ENCODE measurements at regions not wholly inside any gene's neighbourhood (a gene's known extent, or its start where the extent isn't known, plus 50 kb on each side); places are given as distances from the start of the nearest gene placed in this dataset.

DNA sequence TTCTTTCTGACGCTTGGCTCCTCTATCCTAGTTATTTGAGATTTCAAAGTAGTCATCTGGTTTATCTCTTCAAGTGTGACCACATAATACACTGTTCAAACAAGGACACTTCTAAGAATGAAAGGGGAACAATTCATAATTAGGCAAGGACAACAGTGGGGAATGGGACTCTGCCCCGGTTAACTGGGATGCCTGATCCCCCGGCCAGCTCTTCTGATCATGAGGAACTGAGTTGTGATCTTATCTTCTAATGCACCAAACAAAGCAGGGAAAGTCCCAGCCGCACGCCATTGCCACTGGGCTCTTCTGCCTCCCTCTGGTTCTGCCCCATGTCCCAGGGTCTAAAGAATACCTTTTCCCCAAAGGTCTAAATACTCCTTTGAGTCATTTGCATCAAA lies 158.2 kb upstream of the IRF2BP2 start:
- Mint-ChIP-seq H3K36me3 (ENCODE audit: insufficient read depth in 1 of 3, low read depth in 3 of 3) (no peaks in the 10 kb centered on the region; a peak in 1 of 7 replicates), H3K9me3 (peaks cover 0 to 2% of the 10 kb centered on the region in 2 experiments; a peak in 1 of 5 replicates), H3K4me1 (peaks cover 21 to 31% of the 10 kb centered on the region in 2 experiments), H3K27me3 (ENCODE audit: low read depth) (peaks cover 17% of the 10 kb centered on the region), H3K4me3 (no peak overlapping the region), H3K27ac (no peak overlapping the region)
- WGBS (ENCODE audit: extremely low coverage, insufficient read length, low lambda C conversion rate): no CpG with 5 or more reads among the region's 5 CpGs
- H3K79me2 ChIP-seq (ENCODE audit: insufficient read depth, low read length): no peaks in the 10 kb centered on the region
- no peak overlapping the region for H2BK120ac ChIP-seq (ENCODE audit: low read depth, low read length, poor library complexity, severe bottlenecking)
- H3K4me2 ChIP-seq (ENCODE audit: insufficient read depth, insufficient read length, low read length): no peak overlapping the region
- no peak overlapping the region for H3K56ac ChIP-seq (ENCODE audit: insufficient read length, low read depth, low read length)
- no peak overlapping the region for H3K18ac ChIP-seq (ENCODE audit: insufficient read length, low read depth, low read length)
- no peak overlapping the region for H3K23ac ChIP-seq (ENCODE audit: insufficient read length, low read depth, low read length)
- H2BK12ac ChIP-seq (ENCODE audit: insufficient read length, low read depth, low read length): no peak overlapping the region
- H4K5ac ChIP-seq (ENCODE audit: insufficient read length, low read depth, low read length): no peak overlapping the region
- no peaks in the 10 kb centered on the region for H3K79me1 ChIP-seq (ENCODE audit: insufficient read depth, low read depth, low read length, poor library complexity, severe bottlenecking)
- no peak overlapping the region for H3K4ac ChIP-seq (ENCODE audit: low read depth, low read length)
- H3K27ac ChIP-seq (ENCODE audit: insufficient read length, low read depth, low read length): no peak overlapping the region
- no peaks in the 10 kb centered on the region for H3K9me3 ChIP-seq (ENCODE audit: control insufficient read depth, low read depth, low read length)
- H3K27me3 ChIP-seq (ENCODE audit: insufficient read depth, low read length): no peaks in the 10 kb centered on the region
- H3K14ac ChIP-seq (ENCODE audit: insufficient read depth, low read length): no peak overlapping the region
- H3K23me2 ChIP-seq (ENCODE audit: insufficient read length, low read depth, low read length, poor library complexity, severe bottlenecking): no peaks in the 10 kb centered on the region
- H4K91ac ChIP-seq (ENCODE audit: insufficient read length, low read depth, low read length): no peak overlapping the region
- H2AFZ ChIP-seq (ENCODE audit: low read length): no peak overlapping the region
- TF ChIP-seq, protein P1, sequence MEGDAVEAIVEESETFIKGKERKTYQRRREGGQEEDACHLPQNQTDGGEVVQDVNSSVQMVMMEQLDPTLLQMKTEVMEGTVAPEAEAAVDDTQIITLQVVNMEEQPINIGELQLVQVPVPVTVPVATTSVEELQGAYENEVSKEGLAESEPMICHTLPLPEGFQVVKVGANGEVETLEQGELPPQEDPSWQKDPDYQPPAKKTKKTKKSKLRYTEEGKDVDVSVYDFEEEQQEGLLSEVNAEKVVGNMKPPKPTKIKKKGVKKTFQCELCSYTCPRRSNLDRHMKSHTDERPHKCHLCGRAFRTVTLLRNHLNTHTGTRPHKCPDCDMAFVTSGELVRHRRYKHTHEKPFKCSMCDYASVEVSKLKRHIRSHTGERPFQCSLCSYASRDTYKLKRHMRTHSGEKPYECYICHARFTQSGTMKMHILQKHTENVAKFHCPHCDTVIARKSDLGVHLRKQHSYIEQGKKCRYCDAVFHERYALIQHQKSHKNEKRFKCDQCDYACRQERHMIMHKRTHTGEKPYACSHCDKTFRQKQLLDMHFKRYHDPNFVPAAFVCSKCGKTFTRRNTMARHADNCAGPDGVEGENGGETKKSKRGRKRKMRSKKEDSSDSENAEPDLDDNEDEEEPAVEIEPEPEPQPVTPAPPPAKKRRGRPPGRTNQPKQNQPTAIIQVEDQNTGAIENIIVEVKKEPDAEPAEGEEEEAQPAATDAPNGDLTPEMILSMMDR (conservative IDR thresholded peaks at IDR 0.05): no peak
- H3K4me1 ChIP-seq (ENCODE audit: insufficient read depth, low read length): peaks cover 3% of the 10 kb centered on the region
- H2BK5ac ChIP-seq (ENCODE audit: insufficient read length, low read length): no peak overlapping the region
- no peak overlapping the region for H2AK5ac ChIP-seq (ENCODE audit: insufficient read length, low read length)
- H3K9ac ChIP-seq (ENCODE audit: extremely low read depth, insufficient read length, low read length): no peak overlapping the region
- no peak overlapping the region for H3T11ph ChIP-seq (ENCODE audit: low read length)
- H2BK20ac ChIP-seq (ENCODE audit: low read depth, low read length, poor library complexity, severe bottlenecking): no peak overlapping the region
- H2BK15ac ChIP-seq (ENCODE audit: low read depth, low read length): no peak overlapping the region
- no peak for DNase-seq
- H4K20me1 ChIP-seq (ENCODE audit: control insufficient read depth, insufficient read depth, insufficient read length): no peaks in the 10 kb centered on the region
- H4K8ac ChIP-seq (replicated peaks; ENCODE audit: insufficient read length, low read depth, low read length): no peak overlapping the region

All from H9 (cell line).